T-helper 1 cell treated with Interleukin-12 subunit alpha and Interleukin-12 subunit beta and Interleukin-4 antibody, amounts not matched to agents 30 μg/mL and 1 μg/mL, for 36 hours (primary cell): ENCODE measurements at regions not wholly inside any gene's neighbourhood (a gene's known extent, or its start where the extent isn't known, plus 50 kb on each side); places are given as distances from the start of the nearest gene placed in this dataset.

Experiments used
- H3K27ac Mint-ChIP-seq: one replicate; pipeline ENCODE4 v1.8.0; 2021; ENCODE audit warnings: mild to moderate bottlenecking, mixed read lengths
- H3K27me3 Mint-ChIP-seq: one replicate; pipeline ENCODE4 v1.8.0; 2021; ENCODE audit warnings: low read depth, mixed read lengths
- H3K36me3 Mint-ChIP-seq: one replicate; pipeline ENCODE4 v1.8.0; 2021; ENCODE audit warnings: low read depth, mixed read lengths
- H3K4me1 Mint-ChIP-seq: one replicate; pipeline ENCODE4 v1.8.0; 2021; ENCODE audit warnings: low read depth, mixed read lengths
- H3K4me3 Mint-ChIP-seq: one replicate; pipeline ENCODE4 v1.8.0; 2021; ENCODE audit warnings: mild to moderate bottlenecking, moderate library complexity, mixed read lengths
- H3K9me3 Mint-ChIP-seq: one replicate; pipeline ENCODE4 v1.8.0; 2021; ENCODE audit warnings: mixed read lengths

- H3K36me3 Mint-ChIP-seq = no peaks in the 10 kb centered on the region
- peaks cover 3% of the 10 kb centered on the region for H3K27me3 Mint-ChIP-seq
- H3K4me1 Mint-ChIP-seq = no peaks in the 10 kb centered on the region
- H3K4me3 Mint-ChIP-seq = no peak overlapping the region
- no peaks in the 10 kb centered on the region for H3K9me3 Mint-ChIP-seq
- no peak overlapping the region for H3K27ac Mint-ChIP-seq
Observed at GRCh38 chr3:110902453-110903085, 169.0 kb upstream of the NECTIN3 start.

- Mint-ChIP-seq H3K4me3 (no peak overlapping the region), H3K27me3 (no peaks in the 10 kb centered on the region), H3K36me3 (no peaks in the 10 kb centered on the region), H3K9me3 (no peaks in the 10 kb centered on the region), H3K27ac (no peak overlapping the region), H3K4me1 (no peaks in the 10 kb centered on the region)
Observed at GRCh38 chr3:110903771-110904519, 167.7 kb upstream of the NECTIN3 start.

- H3K4me1 Mint-ChIP-seq = no peaks in the 10 kb centered on the region
- no peaks in the 10 kb centered on the region for H3K9me3 Mint-ChIP-seq
- H3K27ac Mint-ChIP-seq = no peak overlapping the region
- no peaks in the 10 kb centered on the region for H3K27me3 Mint-ChIP-seq
- H3K36me3 Mint-ChIP-seq = no peaks in the 10 kb centered on the region
- H3K4me3 Mint-ChIP-seq = no peak overlapping the region
Observed at GRCh38 chr3:110904520-110904890, 167.1 kb upstream of the NECTIN3 start.

GRCh38 chr3:110905121-110905520 lies 166.5 kb upstream of the NECTIN3 start:
- no peak overlapping the region for H3K27ac Mint-ChIP-seq
- H3K9me3 Mint-ChIP-seq = no peaks in the 10 kb centered on the region
- H3K4me1 Mint-ChIP-seq = no peaks in the 10 kb centered on the region
- H3K36me3 Mint-ChIP-seq = no peaks in the 10 kb centered on the region
- H3K4me3 Mint-ChIP-seq = no peak overlapping the region
- H3K27me3 Mint-ChIP-seq = no peaks in the 10 kb centered on the region

- Mint-ChIP-seq H3K4me1 (no peaks in the 10 kb centered on the region), H3K27ac (no peak overlapping the region), H3K4me3 (no peak overlapping the region), H3K27me3 (no peaks in the 10 kb centered on the region), H3K36me3 (no peaks in the 10 kb centered on the region), H3K9me3 (peaks cover 4% of the 10 kb centered on the region)
Observed at GRCh38 chr3:110909839-110910238, 161.8 kb upstream of the NECTIN3 start.

- H3K36me3 Mint-ChIP-seq = no peaks in the 10 kb centered on the region
Observed at GRCh38 chr3:110910346-110910955, 161.2 kb upstream of the NECTIN3 start.

GRCh38 chr3:110918963-110919362 lies 152.7 kb upstream of the NECTIN3 start:
- Mint-ChIP-seq H3K4me1 (no peaks in the 10 kb centered on the region), H3K27ac (no peak overlapping the region), H3K4me3 (no peak overlapping the region), H3K36me3 (no peaks in the 10 kb centered on the region), H3K27me3 (no peaks in the 10 kb centered on the region), H3K9me3 (peaks cover 2% of the 10 kb centered on the region)

More at GRCh38 chr3:110910346-110910955, 161.2 kb upstream of the NECTIN3 start:
- H3K27ac Mint-ChIP-seq = no peak overlapping the region
- peaks cover 4% of the 10 kb centered on the region for H3K9me3 Mint-ChIP-seq
- no peak overlapping the region for H3K4me3 Mint-ChIP-seq
- no peaks in the 10 kb centered on the region for H3K4me1 Mint-ChIP-seq
- H3K27me3 Mint-ChIP-seq = no peaks in the 10 kb centered on the region

GRCh38 chr3:110925798-110926197 lies 145.8 kb upstream of the NECTIN3 start:
- H3K36me3 Mint-ChIP-seq = no peaks in the 10 kb centered on the region
- no peak overlapping the region for H3K4me3 Mint-ChIP-seq
- no peaks in the 10 kb centered on the region for H3K9me3 Mint-ChIP-seq
- no peaks in the 10 kb centered on the region for H3K4me1 Mint-ChIP-seq
- no peak overlapping the region for H3K27ac Mint-ChIP-seq
- peaks cover 6% of the 10 kb centered on the region for H3K27me3 Mint-ChIP-seq

GRCh38 chr3:110928016-110928662 lies 143.5 kb upstream of the NECTIN3 start:
- Mint-ChIP-seq H3K27me3 (peaks cover 6% of the 10 kb centered on the region), H3K4me1 (no peaks in the 10 kb centered on the region), H3K36me3 (no peaks in the 10 kb centered on the region)

GRCh38 chr3:110929816-110930215 lies 141.8 kb upstream of the NECTIN3 start:
- H3K27ac Mint-ChIP-seq = no peak overlapping the region
- H3K4me3 Mint-ChIP-seq = no peak overlapping the region
- H3K4me1 Mint-ChIP-seq = no peaks in the 10 kb centered on the region
- H3K9me3 Mint-ChIP-seq = no peaks in the 10 kb centered on the region
- H3K36me3 Mint-ChIP-seq = no peaks in the 10 kb centered on the region
- H3K27me3 Mint-ChIP-seq = peaks cover 6% of the 10 kb centered on the region

More at GRCh38 chr3:110928016-110928662, 143.5 kb upstream of the NECTIN3 start:
- Mint-ChIP-seq H3K9me3 (no peaks in the 10 kb centered on the region), H3K4me3 (no peak overlapping the region), H3K27ac (no peak overlapping the region)

- Mint-ChIP-seq H3K4me3 (no peak overlapping the region), H3K9me3 (no peaks in the 10 kb centered on the region), H3K27ac (no peak overlapping the region), H3K36me3 (no peaks in the 10 kb centered on the region), H3K27me3 (no peaks in the 10 kb centered on the region), H3K4me1 (no peaks in the 10 kb centered on the region)
Observed at GRCh38 chr3:110932567-110932966, 139.0 kb upstream of the NECTIN3 start.

- Mint-ChIP-seq H3K4me3 (no peak overlapping the region), H3K4me1 (no peaks in the 10 kb centered on the region), H3K36me3 (no peaks in the 10 kb centered on the region), H3K27me3 (no peaks in the 10 kb centered on the region), H3K27ac (no peak overlapping the region), H3K9me3 (no peaks in the 10 kb centered on the region)
Observed at GRCh38 chr3:110933821-110934426, 137.7 kb upstream of the NECTIN3 start.

GRCh38 chr3:110938629-110939028 lies 133.0 kb upstream of the NECTIN3 start:
- H3K4me3 Mint-ChIP-seq = no peak overlapping the region
- H3K4me1 Mint-ChIP-seq = no peaks in the 10 kb centered on the region
- H3K36me3 Mint-ChIP-seq = no peaks in the 10 kb centered on the region
- H3K27ac Mint-ChIP-seq = no peak overlapping the region
- peaks cover 3% of the 10 kb centered on the region for H3K9me3 Mint-ChIP-seq
- peaks cover 5% of the 10 kb centered on the region for H3K27me3 Mint-ChIP-seq

GRCh38 chr3:110940055-110940454 lies 131.6 kb upstream of the NECTIN3 start:
- Mint-ChIP-seq H3K4me3 (no peak overlapping the region), H3K27ac (no peak overlapping the region), H3K4me1 (no peaks in the 10 kb centered on the region), H3K36me3 (no peaks in the 10 kb centered on the region), H3K9me3 (peaks cover 7% of the 10 kb centered on the region), H3K27me3 (peaks cover 5% of the 10 kb centered on the region)
